Islet precursor cell (in vitro differentiated cells): ENCODE measurements at regions not wholly inside any gene's neighbourhood (a gene's known extent, or its start where the extent isn't known, plus 50 kb on each side); places are given as distances from the start of the nearest gene placed in this dataset.

ENCODE experiments used
- DNase-seq: peaks from one replicate; pipeline ENCODE4 v3.0.0-alpha.2; 2018

DNA sequence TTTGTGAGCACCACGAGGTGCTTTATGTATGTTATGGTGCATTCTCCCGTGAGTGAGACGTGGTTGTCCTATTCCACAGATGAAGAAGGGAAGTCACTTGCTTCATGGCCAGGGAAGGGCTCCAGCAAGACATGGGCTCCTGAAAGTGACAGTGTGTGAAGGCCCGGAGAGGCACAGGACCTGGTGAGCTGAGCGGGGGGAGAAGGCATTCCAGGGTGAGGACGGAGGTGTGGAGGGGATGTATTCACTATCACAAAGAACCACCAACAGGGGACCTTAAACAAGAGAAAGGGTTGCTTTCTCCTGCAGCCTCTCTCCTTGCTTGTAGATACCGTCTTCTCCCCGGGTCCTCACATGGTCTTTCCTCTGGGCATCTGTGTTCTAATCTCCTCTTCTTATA, 139.1 kb downstream of the FBLN2 start:
- DNase-seq = no peak
